ENCODE measurements at regions not wholly inside any gene's neighbourhood (a gene's known extent, or its start where the extent isn't known, plus 50 kb on each side); places are given as distances from the start of the nearest gene placed in this dataset.
A peak's percentile ranks its signal among the peaks of the same experiment; 100 is the strongest.
"Not testable (repeated sequence)": the region's sequence is repeated elsewhere in the genome, so short reads cannot be mapped to it uniquely, and the experiment has no call there.

GRCh38 chr3:177339220-177339703 lies 142.0 kb upstream of the TBL1XR1 start:
- CTCF ChIA-PET (ENCODE audit: low intra/inter-chr PET ratio, low total read pairs); FAIRE-seq; intact Hi-C loops (cut with micrococcal nuclease; ENCODE audit: unreplicated experiment); BruUV-seq (replicated peaks); DNase-seq (ENCODE audit: low spot score); H3K27me3 ChIP-seq (ENCODE audit: control insufficient read depth in 1 of 2, insufficient read depth in 2 of 2, low read length in 2 of 2); in situ Hi-C loops (cut with HindIII; ENCODE audit: extremely low pct_ligation_motif_present, low pct_unique_long_range_greater_than_20kb); H4K20me1 ChIP-seq (ENCODE audit: insufficient read depth, low read length); H3K79me2 ChIP-seq (ENCODE audit: insufficient read depth, low read length); H3K36me3 ChIP-seq (replicated peaks in 1 of 2; ENCODE audit: control insufficient read depth in 1 of 2, insufficient read depth in 2 of 2, low read length in 2 of 2); H3K9me3 ChIP-seq (ENCODE audit: low read length); ATAC-seq: not testable (repeated sequence)
- Histone ChIP-seq H3K9ac (ENCODE audit: insufficient read depth, low read depth, low read length) (0 out of 2 replicates have a peak overlapping the region, but pooled peaks have one; percentile 18), H2AFZ (ENCODE audit: low read length) (peak overlapping the region; percentile 57), H3K27ac (ENCODE audit: extremely low read length, insufficient read depth, low read length) (peak overlapping the region; percentile 77), H3K4me2 (ENCODE audit: low read depth, low read length) (peak overlapping the region; percentile 68), H3K4me3 (replicated peaks in 1 of 3; ENCODE audit: insufficient read depth in 1 of 3, low read depth in 2 of 3, low read length in 3 of 3) (peak overlapping the region in 2 of 3 experiments; percentile 22 to 35; a peak in 1 of 6 replicates), H3K4me1 (ENCODE audit: insufficient read depth, low read length) (peaks cover 75% of the 10 kb centered on the region)
- POLR2A ChIA-PET, result interaction anchor here (0.8 to 1.6 kb wide), 3 partner anchors 18 to 130 kb away, joined by 3 to 28 read pairs (median 3); no protein-coding TSS in a partner anchor
- 55% methylated on average over 3 of the region's 3 CpGs for WGBS (ENCODE audit: low lambda C conversion rate)
- TF ChIP-seq MEIS1 (CRISPR knock-in tag; IDR thresholded peaks at IDR 0.05; ENCODE audit: borderline replicate concordance) (peak; percentile 48; the same call in 1 of the 2 replicates), ZNF775 (CRISPR knock-in tag; IDR thresholded peaks at IDR 0.05; ENCODE audit: borderline replicate concordance) (peak; percentile 59; the same call in 1 of the 2 replicates), SRSF9 (IDR thresholded peaks at IDR 0.05; ENCODE audit: borderline replicate concordance, insufficient read depth, low read depth, low read length, poor library complexity, severe bottlenecking) (peak; percentile 87), ZNF710 (CRISPR knock-in tag; IDR thresholded peaks at IDR 0.05; ENCODE audit: borderline replicate concordance) (peak; percentile 39; the same call in 1 of the 2 replicates), ZNF512 (CRISPR knock-in tag; IDR thresholded peaks at IDR 0.05) (peak; percentile 98)
